ENCODE measurements at regions not wholly inside any gene's neighbourhood (a gene's known extent, or its start where the extent isn't known, plus 50 kb on each side); places are given as distances from the start of the nearest gene placed in this dataset.

- peak; percentile 10 for DNase-seq (ENCODE audit: low spot score)
These were observed 53.6 kb upstream of the DYNC1I1 start for GRCh38 chr7:95718577-95719410.

DNA sequence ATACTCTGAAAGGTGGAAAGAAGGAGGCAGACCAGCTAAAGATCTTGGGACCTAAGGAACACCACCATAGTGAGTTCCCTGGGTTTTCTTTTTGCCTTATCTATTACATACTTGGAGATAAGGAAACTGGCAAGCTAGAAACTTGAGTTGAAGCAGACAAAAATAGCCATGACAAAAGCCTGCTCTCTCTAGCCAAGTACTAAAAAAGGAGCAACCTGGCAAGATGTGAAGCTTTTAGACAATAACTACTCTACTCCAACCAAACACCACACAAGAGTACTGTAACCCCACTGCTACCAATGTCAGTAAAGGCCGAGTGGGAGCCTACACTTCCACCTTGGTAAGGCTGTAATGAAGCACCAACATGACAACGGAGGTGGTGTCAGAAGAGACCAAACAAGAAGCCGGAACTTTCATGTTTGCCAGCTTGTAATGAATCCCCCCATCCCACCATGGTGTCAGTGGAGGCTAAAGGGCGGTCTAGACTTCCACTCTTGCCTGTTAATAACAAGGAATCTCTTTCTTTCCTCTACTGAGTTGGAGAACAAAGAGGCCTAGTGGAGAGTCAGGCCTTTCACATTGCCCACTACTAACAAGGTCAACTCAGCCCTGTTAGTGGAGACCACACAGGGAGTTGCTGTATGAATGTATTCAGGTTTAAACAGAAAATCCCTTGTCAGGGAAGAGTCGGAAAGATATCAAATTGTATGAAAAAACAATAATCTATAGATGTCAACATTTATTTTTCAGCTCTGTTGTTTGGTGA lies 55.8 kb upstream of the DYNC1I1 start:
- DNase-seq (ENCODE audit: low spot score), result no peak

- no peak for DNase-seq (ENCODE audit: low spot score)
These were observed 57.1 kb upstream of the DYNC1I1 start for GRCh38 chr7:95715274-95715673.

DNA sequence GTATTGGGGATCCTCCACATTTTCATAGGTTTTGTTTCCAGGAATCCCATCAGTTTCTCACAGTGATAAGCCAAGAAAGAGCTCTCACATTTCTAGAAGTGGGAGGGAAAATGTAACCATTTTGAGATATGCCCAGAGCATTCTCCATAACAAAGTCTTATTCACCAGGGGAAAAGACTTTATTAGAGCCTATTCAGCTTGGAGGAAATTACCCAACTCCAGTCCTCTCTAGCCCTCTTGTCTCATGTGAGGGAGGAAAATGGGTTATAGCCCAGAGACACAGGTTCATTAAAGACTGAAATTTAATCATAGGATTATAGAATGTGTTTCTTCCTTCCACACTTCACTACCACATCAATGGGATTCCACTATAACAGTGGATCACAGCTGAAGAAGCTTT lies 61.6 kb upstream of the DYNC1I1 start:
- DNase-seq (ENCODE audit: low spot score), result no peak

- no peak for DNase-seq (ENCODE audit: low spot score)
These were observed 71.4 kb upstream of the DYNC1I1 start for GRCh38 chr7:95700917-95701316.

GRCh38 chr7:95694334-95694733 lies 78.0 kb upstream of the DYNC1I1 start:
- DNase-seq (ENCODE audit: low spot score), result no peak

DNA sequence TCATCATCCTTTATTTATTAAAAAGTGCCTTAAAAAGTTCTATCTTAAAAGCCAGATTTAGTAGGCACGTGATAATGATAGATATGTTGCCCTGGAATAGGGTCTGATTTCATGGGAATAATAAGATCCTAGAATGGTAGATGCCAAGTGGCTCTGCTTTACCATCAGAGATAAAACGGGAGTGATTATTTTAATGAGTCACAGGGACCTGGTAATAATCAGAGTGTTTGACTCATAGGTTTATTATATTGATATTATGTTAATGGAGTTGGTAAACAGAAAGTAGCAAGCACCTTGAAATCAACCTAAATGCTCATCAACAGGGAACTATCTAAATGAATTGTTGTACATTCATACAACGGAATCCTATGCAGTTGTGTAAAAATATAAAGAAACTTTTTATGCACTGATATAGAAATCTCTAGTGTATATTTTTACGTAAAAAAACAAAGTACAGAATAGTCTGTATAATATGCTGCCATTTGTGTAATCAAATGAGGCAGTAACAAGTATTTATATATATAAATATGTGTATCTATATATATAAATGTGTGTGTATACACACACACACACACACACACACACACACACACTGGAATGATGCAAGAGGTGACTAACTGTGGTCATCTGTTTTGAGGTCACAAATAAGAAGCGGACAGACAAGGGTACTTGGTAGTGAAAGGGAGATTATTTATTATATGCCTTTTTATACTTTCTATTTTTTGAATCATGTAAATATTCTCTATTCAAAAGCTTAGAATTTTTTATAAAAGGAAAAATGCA lies 78.6 kb upstream of the DYNC1I1 start:
- no peak for DNase-seq (ENCODE audit: low spot score)

DNA sequence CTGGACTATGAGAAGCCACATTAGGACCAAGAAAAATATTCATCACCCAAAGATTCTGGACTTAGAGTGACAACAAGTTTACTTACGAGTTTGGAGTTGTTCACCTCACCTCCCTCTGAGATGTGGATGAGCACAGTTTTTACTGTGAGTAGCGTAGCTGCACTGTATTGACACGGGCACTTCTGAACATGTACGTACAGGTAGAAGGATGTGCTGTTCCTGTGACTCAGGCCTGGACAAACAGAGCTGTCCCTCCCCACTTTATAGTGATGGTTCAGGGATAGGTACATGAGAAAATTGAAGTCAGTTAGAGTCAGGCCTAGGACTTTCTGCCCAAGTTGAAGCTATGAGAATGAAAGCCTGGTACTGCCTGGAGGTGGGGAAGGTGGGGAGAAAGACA lies 80.9 kb upstream of the DYNC1I1 start:
- no peak for DNase-seq (ENCODE audit: low spot score)

DNA sequence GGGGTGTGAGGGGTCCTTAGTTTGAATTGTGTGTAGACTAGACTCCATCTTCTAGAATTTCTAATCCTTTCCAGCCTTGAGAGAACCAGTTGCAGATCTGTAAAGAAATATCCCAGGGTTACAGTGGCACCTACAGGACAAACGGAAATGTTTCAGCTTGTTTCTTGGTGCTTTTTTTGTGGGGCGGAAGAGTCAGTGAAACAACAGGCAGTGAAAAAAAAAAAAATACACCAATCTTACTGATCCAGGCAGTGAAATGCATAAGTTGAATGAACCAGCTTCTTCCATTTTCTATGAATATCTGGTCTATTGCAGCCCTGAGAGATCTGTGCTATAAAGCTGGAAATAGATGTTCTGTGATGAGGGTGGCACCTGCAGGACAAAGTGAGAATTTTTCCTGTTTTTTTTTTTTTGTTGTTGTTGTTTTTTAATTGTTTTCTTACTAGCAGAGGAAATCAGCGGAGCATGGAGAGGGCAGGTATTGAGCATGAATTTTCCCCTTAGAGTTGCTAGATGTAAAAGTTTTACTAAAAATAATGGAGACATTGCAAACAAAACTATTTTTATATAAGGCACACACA lies 81.9 kb upstream of the DYNC1I1 start:
- peak; percentile 61 for DNase-seq (ENCODE audit: low spot score)

GRCh38 chr7:95688931-95689495 lies 83.3 kb upstream of the DYNC1I1 start:
- DNase-seq (ENCODE audit: low spot score), result peak; percentile 29

DNA sequence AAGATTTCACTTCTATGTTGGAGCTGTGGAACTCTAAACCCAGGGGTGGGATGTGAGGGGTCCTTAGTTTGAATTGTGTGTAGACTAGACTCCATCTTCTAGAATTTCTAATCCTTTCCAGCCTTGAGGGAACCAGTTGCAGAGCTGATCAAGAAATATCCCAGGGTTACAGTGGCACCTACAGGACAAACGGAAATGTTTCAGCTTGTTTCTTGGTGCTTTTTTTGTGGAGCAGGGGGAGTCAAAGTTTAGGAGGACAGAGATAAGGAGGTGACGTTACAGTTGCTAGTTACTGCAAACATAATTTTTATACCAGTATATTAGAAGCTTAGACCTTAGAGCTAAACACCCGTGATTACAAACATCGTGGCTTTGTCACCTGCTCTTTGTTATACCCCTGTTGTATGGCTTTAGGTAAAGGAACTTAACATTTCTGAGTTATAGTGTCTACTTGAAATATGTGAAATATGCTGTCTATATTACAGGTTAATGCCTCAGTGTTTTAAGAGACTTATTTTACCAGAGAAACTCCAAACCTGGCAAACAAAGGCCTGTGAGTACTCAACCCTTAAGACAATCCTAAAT lies 84.5 kb upstream of the DYNC1I1 start:
- peak; percentile 35 for DNase-seq (ENCODE audit: low spot score)

- DNase-seq (ENCODE audit: low spot score), result peak; percentile 68
These were observed 86.2 kb upstream of the DYNC1I1 start for GRCh38 chr7:95686109-95686508.

- DNase-seq (ENCODE audit: low spot score), result no peak
These were observed 87.8 kb upstream of the DYNC1I1 start for GRCh38 chr7:95684505-95684904.

DNA sequence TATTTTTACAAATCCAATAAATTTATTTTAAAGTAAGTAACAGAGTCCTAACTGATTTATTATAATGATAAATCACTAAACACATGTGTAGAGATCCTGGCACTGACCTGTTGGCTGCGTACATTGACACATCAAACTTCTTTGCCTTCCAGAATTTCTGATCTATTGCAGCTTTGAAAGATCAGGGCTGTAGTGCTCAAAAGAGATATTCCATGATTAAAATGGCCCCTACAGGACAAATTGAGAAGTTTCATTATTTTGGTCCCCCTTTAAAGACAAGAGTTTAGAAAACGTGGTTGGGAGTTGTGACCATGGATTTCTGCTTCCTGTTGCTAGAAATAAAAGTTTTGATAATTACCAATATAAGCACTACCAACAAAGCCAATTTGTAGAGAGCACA lies 87.7 kb upstream of the PDK4 start:
- DNase-seq (ENCODE audit: low spot score), result peak; percentile 53

DNA sequence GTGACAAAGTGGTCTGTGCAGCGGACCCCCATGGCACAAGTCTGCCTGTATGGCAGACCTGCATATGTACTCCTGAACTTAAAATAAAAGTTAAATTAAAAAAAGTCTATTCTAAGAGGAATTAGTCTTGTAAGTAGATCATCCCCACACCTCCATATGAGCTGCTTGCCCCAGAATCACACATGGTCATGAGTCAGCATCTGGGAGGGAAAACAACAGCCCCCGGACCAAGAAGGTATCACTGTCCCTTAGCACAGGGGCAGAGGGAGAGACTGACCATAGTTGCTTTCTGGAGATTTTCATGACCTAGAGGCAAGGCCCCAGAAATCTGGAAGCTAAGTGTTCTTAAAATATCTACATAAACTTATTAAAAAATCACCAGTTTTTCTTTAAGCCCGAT lies 86.6 kb upstream of the PDK4 start:
- DNase-seq (ENCODE audit: low spot score), result no peak

DNA sequence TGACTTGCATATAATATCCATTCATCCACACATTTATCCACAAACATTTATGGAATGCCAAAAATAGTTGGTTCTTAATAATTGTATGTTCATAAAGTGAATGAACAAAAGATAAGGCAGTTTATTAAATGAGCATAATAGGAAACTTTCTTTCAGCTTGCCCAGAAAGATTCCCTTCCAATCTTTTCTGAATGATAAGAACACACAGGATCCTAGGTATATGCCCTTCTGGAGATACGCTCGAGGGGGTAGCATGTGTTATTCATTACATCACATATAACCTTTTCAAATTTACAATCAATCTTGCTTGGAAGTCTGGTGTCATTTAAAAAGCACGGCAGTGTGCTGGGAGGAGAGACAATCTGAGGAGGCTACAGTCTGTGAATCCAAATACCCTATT lies 80.4 kb upstream of the PDK4 start:
- no peak for DNase-seq (ENCODE audit: low spot score)

DNA sequence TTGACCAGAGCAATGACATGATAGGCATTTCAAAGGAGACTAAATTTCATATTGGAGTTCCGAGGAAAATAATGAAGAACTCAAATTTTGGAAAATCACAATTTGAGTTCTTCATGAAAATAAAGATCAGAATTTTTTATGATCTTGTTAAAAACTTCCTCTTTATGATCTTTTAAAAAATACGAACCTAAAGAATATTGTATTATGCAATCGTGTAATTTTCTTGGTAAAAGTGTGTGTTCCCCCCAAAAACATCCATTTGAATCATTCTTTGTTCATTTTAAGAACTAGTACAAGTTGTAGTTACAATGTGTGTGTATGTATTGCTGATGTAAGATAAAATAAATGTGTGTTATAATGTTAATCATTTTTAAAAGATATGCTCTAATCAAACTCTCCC lies 79.3 kb upstream of the PDK4 start:
- DNase-seq (ENCODE audit: low spot score), result no peak

DNA sequence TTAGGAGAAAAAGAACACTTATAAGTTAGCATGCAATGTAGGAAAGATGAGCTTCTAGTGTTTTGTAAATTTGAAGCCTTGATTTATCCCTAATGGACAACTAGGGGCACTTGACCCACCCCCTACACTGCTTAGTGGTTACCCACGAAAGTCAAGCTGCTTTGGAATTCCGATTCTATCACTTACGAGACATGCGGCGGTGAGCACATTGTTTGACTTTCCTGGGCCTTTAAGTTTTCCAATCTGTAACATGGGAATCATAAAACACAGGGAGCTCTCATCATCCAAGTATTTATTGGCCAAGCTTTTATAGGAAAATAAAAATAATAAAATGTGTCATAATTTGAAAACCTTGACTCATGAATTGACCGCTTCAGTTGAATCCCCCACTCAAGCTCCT lies 78.7 kb upstream of the PDK4 start:
- no peak for DNase-seq (ENCODE audit: low spot score)

- no peak for DNase-seq (ENCODE audit: low spot score)
These were observed 77.8 kb upstream of the PDK4 start for GRCh38 chr7:95674101-95674500.

- no peak for DNase-seq (ENCODE audit: low spot score)
These were observed 76.1 kb upstream of the PDK4 start for GRCh38 chr7:95672434-95672833.

DNA sequence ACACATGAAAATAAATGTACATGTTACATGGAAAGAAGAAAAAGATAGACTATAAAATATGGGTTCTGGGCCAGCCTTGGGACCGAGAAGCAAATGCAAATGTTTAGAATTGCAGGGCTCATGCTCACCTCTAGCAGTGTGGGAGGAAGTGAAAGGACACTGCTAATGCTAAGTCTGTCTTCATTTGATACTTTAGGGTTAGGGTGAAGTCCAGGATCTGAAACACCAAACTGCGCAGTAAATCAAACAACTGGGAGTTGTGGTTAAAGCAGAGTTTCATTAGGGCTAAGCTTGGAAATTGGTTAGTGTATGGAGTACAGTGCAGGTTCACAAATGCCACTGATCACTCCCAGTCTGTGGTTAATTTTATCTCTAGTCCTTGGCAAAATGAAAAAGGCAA lies 73.2 kb upstream of the PDK4 start:
- DNase-seq (ENCODE audit: low spot score), result no peak

Measured in kidney tubule cell (primary cell).